PC-9 (cell line): ENCODE measurements at regions not wholly inside any gene's neighbourhood (a gene's known extent, or its start where the extent isn't known, plus 50 kb on each side); places are given as distances from the start of the nearest gene placed in this dataset.

Source experiments
- CTCF ChIP-seq: fragments of 200-600 bp; sonication (generic); conservative IDR thresholded peaks from 2 replicates; pipeline ENCODE4 v1.6.1; 2017; ENCODE audit warnings: mixed run types, antibody characterized with exemption, mild to moderate bottlenecking, moderate library complexity
- EZH2 ChIP-seq: fragments of 200-600 bp; sonication (generic); IDR thresholded peaks from 2 replicates; pipeline ENCODE4 v1.8.0; 2017; ENCODE audit warnings: antibody characterized with exemption, low read depth

- TF ChIP-seq EZH2 (no peak), CTCF (no peak)
Observed at GRCh38 chr13:39809466-39809865, 154.0 kb downstream of the COG6 start.
